K562 (cell line): ENCODE measurements at regions not wholly inside any gene's neighbourhood (a gene's known extent, or its start where the extent isn't known, plus 50 kb on each side); places are given as distances from the start of the nearest gene placed in this dataset.

ENCODE experiments used
- BRF1 ChIP-seq: IDR thresholded peaks from 3 replicates; pipeline ENCODE4 v1.6.1; 2011; ENCODE audit warnings: borderline replicate concordance, mild to moderate bottlenecking; ENCODE audit not compliant: insufficient read length; ENCODE audit errors: extremely low read depth
- CTCF ChIP-seq, 3 experiments: IDR thresholded peaks in 2 of 3; conservative IDR thresholded peaks in 1 of 3; 2 replicates each; pipeline ENCODE4 v1.5.1; 2011 to 2012; ENCODE audit warnings: low read length in 3 of 3, mild to moderate bottlenecking in 3 of 3, control low read depth in 2 of 3, improper control_type of control experiment in 1 of 3, inconsistent platforms in 1 of 3, low read depth in 1 of 3, mixed read lengths in 1 of 3, moderate library complexity in 1 of 3; ENCODE audit not compliant: insufficient read depth in 2 of 3
- JUND ChIP-seq, 2 experiments: IDR thresholded peaks; 2 replicates in 1 of 2; 3 replicates in 1 of 2; pipeline ENCODE4 v1.6.1; 2011; ENCODE audit warnings: borderline replicate concordance in 2 of 2, low read depth in 2 of 2, low read length in 2 of 2, improper control_type of control experiment in 1 of 2, missing biosample characterization in 1 of 2, missing genetic modification characterization in 1 of 2, missing genetic modification reagents in 1 of 2
- KLF1 ChIP-seq: fragments of 450-650 bp; IDR thresholded peaks from 2 replicates; pipeline ENCODE4 v1.6.1; 2016; ENCODE audit warnings: missing genetic modification characterization, missing compliant biosample characterization
- NR2C2 ChIP-seq, 2 experiments: fragments of 200-800 bp in 1 of 2; sonication (Bioruptor generic) in 1 of 2; sonication (generic) in 1 of 2; formaldehyde crosslinking in 1 of 2; IDR thresholded peaks; 2 replicates each; pipeline versions ENCODE4 v1.6.1 to v1.8.0; 2016 to 2022; ENCODE audit warnings: mild to moderate bottlenecking in 1 of 2, missing compliant biosample characterization in 1 of 2, missing genetic modification characterization in 1 of 2, missing genetic modification reagents in 1 of 2
- PHF8 ChIP-seq: fragments of 200-600 bp; sonication (generic); IDR thresholded peaks from 2 replicates; pipeline ENCODE4 v1.6.1; 2012; ENCODE audit warnings: mixed run types, mild to moderate bottlenecking, inconsistent platforms, low read length, moderate library complexity, borderline replicate concordance
- POLR2A ChIP-seq: fragments of 450-650 bp; conservative IDR thresholded peaks from 2 replicates; pipeline ENCODE4 v1.6.1; 2016
- RAD21 ChIP-seq, 2 experiments: fragments of 250-450 bp in 1 of 2; fragments of 450-650 bp in 1 of 2; sonication (Bioruptor Pico) in 1 of 2; formaldehyde crosslinking in 1 of 2; IDR thresholded peaks in 1 of 2; conservative IDR thresholded peaks in 1 of 2; 2 replicates each; pipeline versions ENCODE4 v1.4.0 to v1.8.0; 2020 to 2022; ENCODE audit warnings: mild to moderate bottlenecking in 2 of 2, moderate library complexity in 1 of 2
- REST ChIP-seq, 2 experiments: fragments of 450-650 bp; formaldehyde crosslinking in 1 of 2; IDR thresholded peaks; 2 replicates each; pipeline versions ENCODE4 v1.4.0 to v1.6.1; 2014 to 2020; ENCODE audit warnings: mild to moderate bottlenecking in 2 of 2, borderline replicate concordance in 1 of 2, low read depth in 1 of 2
- THAP7 ChIP-seq: fragments of 250-450 bp; sonication (Bioruptor Pico); IDR thresholded peaks from 2 replicates; pipeline ENCODE4 v1.5.0; 2021
- TRIM28 ChIP-seq: fragments of 450-650 bp; IDR thresholded peaks from 2 replicates; pipeline ENCODE4 v1.6.1; 2017
- ZBTB7A ChIP-seq: IDR thresholded peaks from 2 replicates; pipeline ENCODE4 v1.6.1; 2011; ENCODE audit warnings: low read depth, mild to moderate bottlenecking, low read length, moderate library complexity, borderline replicate concordance; ENCODE audit not compliant: control insufficient read depth

GRCh38 chr19:28680111-28680510 lies 532.8 kb downstream of the UQCRFS1 start:
- TF ChIP-seq CTCF (IDR thresholded peaks at IDR 0.05 in 2 of 3, conservative IDR thresholded peaks at IDR 0.05 in 1 of 3; ENCODE audit: insufficient read depth in 2 of 3, low read depth in 1 of 3, low read length in 3 of 3), result no peak
- no peak for TF ChIP-seq KLF1 (tag)
- TF ChIP-seq PHF8, result no peak
- TF ChIP-seq JUND (IDR thresholded peaks at IDR 0.05; ENCODE audit: borderline replicate concordance, low read depth, low read length), result no peak
- no peak for TF ChIP-seq JUND (tag; IDR thresholded peaks at IDR 0.05; ENCODE audit: borderline replicate concordance, low read depth, low read length)
- TF ChIP-seq ZBTB7A, result no peak
- TF ChIP-seq TRIM28, result no peak
- TF ChIP-seq THAP7, result no peak
- no peak for TF ChIP-seq POLR2A
- TF ChIP-seq REST (IDR thresholded peaks at IDR 0.05; ENCODE audit: borderline replicate concordance), result no peak
- no peak for TF ChIP-seq REST (CRISPR knock-in tag; IDR thresholded peaks at IDR 0.05; ENCODE audit: low read depth)
- no peak for TF ChIP-seq BRF1
- TF ChIP-seq RAD21 (CRISPR knock-in tag; conservative IDR thresholded peaks at IDR 0.05 in 1 of 2, IDR thresholded peaks at IDR 0.05 in 1 of 2), result no peak
- TF ChIP-seq NR2C2 (CRISPR knock-in tag; IDR thresholded peaks at IDR 0.05), result no peak
- no peak for TF ChIP-seq NR2C2 (tag; IDR thresholded peaks at IDR 0.05)
